Liver (tissue), 3 donors: ENCODE measurements at regions not wholly inside any gene's neighbourhood (a gene's known extent, or its start where the extent isn't known, plus 50 kb on each side); places are given as distances from the start of the nearest gene placed in this dataset.

ENCODE experiments used
- FOXA1 ChIP-seq: IDR thresholded peaks from 2 replicates; pipeline ENCODE4 v1.6.1; 2016; ENCODE audit warnings: antibody characterized with exemption
- FOXA2 ChIP-seq: IDR thresholded peaks from 2 replicates; pipeline ENCODE4 v1.6.1; 2016; ENCODE audit warnings: antibody characterized with exemption
- GABPA ChIP-seq, 2 donors: IDR thresholded peaks in 1 of 2; conservative IDR thresholded peaks in 1 of 2; 2 replicates each; pipeline ENCODE4 v1.6.1; 2016; ENCODE audit warnings: antibody characterized with exemption in 2 of 2, mild to moderate bottlenecking in 1 of 2, moderate library complexity in 1 of 2
- RAD21 ChIP-seq, 2 donors: IDR thresholded peaks; 2 replicates each; pipeline ENCODE4 v1.6.1; 2016; ENCODE audit warnings: antibody characterized with exemption in 2 of 2, mild to moderate bottlenecking in 2 of 2
- TAF1 ChIP-seq: conservative IDR thresholded peaks from 2 replicates; pipeline ENCODE4 v1.6.1; 2016; ENCODE audit warnings: antibody characterized with exemption, mild to moderate bottlenecking
- YY1 ChIP-seq: IDR thresholded peaks from 2 replicates; pipeline ENCODE4 v1.6.1; 2016; ENCODE audit warnings: antibody characterized with exemption, mild to moderate bottlenecking
- TF ChIP-seq, protein P1 (sequence below): fragments of 150-350 bp; IDR thresholded peaks from 2 replicates; pipeline ENCODE4 v1.5.1; 2017; ENCODE audit warnings: improper control_type of control experiment, low read depth, low read length; ENCODE audit not compliant: missing input control
- TF ChIP-seq, protein P2 (sequence below): IDR thresholded peaks from 2 replicates; pipeline ENCODE4 v1.6.1; 2016; ENCODE audit warnings: antibody characterized with exemption
- TF ChIP-seq, protein P3 (sequence below): IDR thresholded peaks from 2 replicates; pipeline ENCODE4 v1.6.1; 2016; ENCODE audit warnings: antibody characterized with exemption
- TF ChIP-seq, protein P4 (sequence below): IDR thresholded peaks from 2 replicates; pipeline ENCODE4 v1.6.1; 2016; ENCODE audit warnings: antibody characterized with exemption, mild to moderate bottlenecking
- donor health status: healthy.
- donor health status: healthy.

DNA sequence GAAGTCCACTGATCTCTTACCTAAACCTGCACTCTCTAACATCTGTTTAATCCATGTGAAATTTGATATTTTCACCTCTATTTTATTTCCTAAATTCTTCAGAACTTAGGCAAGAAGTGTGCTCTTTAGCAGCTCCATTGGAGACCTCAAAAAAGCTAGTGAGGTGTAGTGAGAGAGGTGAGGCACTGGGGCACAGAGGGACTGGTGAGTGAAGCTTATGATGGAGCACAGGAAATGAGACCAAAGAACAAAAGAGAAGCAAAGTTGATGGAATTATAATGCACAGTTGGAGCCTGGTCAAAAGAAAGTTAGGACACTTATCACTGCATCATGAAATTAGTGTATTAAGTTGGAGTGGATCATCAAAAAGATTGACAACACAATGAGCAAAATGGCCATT, 1050.7 kb upstream of the NRXN1 start:
- TF ChIP-seq, protein P1, sequence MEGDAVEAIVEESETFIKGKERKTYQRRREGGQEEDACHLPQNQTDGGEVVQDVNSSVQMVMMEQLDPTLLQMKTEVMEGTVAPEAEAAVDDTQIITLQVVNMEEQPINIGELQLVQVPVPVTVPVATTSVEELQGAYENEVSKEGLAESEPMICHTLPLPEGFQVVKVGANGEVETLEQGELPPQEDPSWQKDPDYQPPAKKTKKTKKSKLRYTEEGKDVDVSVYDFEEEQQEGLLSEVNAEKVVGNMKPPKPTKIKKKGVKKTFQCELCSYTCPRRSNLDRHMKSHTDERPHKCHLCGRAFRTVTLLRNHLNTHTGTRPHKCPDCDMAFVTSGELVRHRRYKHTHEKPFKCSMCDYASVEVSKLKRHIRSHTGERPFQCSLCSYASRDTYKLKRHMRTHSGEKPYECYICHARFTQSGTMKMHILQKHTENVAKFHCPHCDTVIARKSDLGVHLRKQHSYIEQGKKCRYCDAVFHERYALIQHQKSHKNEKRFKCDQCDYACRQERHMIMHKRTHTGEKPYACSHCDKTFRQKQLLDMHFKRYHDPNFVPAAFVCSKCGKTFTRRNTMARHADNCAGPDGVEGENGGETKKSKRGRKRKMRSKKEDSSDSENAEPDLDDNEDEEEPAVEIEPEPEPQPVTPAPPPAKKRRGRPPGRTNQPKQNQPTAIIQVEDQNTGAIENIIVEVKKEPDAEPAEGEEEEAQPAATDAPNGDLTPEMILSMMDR, result no peak
- TF ChIP-seq RAD21 (IDR thresholded peaks at IDR 0.05), result no peak
- TF ChIP-seq TAF1, result no peak
- TF ChIP-seq, protein P2, sequence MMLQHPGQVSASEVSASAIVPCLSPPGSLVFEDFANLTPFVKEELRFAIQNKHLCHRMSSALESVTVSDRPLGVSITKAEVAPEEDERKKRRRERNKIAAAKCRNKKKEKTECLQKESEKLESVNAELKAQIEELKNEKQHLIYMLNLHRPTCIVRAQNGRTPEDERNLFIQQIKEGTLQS, result no peak
- TF ChIP-seq, protein P3, sequence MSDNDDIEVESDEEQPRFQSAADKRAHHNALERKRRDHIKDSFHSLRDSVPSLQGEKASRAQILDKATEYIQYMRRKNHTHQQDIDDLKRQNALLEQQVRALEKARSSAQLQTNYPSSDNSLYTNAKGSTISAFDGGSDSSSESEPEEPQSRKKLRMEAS, result no peak
- TF ChIP-seq, protein P4, sequence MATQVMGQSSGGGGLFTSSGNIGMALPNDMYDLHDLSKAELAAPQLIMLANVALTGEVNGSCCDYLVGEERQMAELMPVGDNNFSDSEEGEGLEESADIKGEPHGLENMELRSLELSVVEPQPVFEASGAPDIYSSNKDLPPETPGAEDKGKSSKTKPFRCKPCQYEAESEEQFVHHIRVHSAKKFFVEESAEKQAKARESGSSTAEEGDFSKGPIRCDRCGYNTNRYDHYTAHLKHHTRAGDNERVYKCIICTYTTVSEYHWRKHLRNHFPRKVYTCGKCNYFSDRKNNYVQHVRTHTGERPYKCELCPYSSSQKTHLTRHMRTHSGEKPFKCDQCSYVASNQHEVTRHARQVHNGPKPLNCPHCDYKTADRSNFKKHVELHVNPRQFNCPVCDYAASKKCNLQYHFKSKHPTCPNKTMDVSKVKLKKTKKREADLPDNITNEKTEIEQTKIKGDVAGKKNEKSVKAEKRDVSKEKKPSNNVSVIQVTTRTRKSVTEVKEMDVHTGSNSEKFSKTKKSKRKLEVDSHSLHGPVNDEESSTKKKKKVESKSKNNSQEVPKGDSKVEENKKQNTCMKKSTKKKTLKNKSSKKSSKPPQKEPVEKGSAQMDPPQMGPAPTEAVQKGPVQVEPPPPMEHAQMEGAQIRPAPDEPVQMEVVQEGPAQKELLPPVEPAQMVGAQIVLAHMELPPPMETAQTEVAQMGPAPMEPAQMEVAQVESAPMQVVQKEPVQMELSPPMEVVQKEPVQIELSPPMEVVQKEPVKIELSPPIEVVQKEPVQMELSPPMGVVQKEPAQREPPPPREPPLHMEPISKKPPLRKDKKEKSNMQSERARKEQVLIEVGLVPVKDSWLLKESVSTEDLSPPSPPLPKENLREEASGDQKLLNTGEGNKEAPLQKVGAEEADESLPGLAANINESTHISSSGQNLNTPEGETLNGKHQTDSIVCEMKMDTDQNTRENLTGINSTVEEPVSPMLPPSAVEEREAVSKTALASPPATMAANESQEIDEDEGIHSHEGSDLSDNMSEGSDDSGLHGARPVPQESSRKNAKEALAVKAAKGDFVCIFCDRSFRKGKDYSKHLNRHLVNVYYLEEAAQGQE, result no peak
- no peak for TF ChIP-seq GABPA (IDR thresholded peaks at IDR 0.05 in 1 of 2, conservative IDR thresholded peaks at IDR 0.05 in 1 of 2)
- no peak for TF ChIP-seq FOXA1
- TF ChIP-seq YY1, result no peak
- no peak for TF ChIP-seq FOXA2
